ENCODE measurements at regions not wholly inside any gene's neighbourhood (a gene's known extent, or its start where the extent isn't known, plus 50 kb on each side); places are given as distances from the start of the nearest gene placed in this dataset.

DNA sequence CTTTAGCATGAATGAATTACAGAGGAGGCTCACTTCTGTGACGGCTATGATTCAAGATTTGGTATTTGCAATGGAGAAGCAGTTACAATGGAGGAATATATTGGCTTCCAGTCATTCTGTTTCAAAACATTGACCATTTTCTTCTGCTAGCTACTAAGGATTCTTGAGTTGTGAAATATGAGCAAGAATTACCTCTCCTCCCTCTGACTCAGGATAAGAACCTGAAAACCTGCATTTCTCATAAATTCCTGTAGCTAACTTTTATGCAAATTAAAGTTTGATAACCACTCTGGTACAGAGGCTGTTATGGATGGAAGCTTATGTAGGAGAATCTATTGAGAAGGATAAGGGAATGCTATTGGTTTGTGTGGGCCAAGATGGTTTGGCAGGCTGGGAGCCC lies 84.1 kb upstream of the MYRIP start (continued):
- TF ChIP-seq, protein P1, sequence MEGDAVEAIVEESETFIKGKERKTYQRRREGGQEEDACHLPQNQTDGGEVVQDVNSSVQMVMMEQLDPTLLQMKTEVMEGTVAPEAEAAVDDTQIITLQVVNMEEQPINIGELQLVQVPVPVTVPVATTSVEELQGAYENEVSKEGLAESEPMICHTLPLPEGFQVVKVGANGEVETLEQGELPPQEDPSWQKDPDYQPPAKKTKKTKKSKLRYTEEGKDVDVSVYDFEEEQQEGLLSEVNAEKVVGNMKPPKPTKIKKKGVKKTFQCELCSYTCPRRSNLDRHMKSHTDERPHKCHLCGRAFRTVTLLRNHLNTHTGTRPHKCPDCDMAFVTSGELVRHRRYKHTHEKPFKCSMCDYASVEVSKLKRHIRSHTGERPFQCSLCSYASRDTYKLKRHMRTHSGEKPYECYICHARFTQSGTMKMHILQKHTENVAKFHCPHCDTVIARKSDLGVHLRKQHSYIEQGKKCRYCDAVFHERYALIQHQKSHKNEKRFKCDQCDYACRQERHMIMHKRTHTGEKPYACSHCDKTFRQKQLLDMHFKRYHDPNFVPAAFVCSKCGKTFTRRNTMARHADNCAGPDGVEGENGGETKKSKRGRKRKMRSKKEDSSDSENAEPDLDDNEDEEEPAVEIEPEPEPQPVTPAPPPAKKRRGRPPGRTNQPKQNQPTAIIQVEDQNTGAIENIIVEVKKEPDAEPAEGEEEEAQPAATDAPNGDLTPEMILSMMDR (IDR thresholded peaks at IDR 0.05 in 2 of 3, conservative IDR thresholded peaks at IDR 0.05 in 1 of 3; ENCODE audit: borderline replicate concordance in 1 of 3, insufficient read depth in 1 of 3, low read depth in 2 of 3, low read length in 2 of 3) = no peak
- TF ChIP-seq, protein P2, sequence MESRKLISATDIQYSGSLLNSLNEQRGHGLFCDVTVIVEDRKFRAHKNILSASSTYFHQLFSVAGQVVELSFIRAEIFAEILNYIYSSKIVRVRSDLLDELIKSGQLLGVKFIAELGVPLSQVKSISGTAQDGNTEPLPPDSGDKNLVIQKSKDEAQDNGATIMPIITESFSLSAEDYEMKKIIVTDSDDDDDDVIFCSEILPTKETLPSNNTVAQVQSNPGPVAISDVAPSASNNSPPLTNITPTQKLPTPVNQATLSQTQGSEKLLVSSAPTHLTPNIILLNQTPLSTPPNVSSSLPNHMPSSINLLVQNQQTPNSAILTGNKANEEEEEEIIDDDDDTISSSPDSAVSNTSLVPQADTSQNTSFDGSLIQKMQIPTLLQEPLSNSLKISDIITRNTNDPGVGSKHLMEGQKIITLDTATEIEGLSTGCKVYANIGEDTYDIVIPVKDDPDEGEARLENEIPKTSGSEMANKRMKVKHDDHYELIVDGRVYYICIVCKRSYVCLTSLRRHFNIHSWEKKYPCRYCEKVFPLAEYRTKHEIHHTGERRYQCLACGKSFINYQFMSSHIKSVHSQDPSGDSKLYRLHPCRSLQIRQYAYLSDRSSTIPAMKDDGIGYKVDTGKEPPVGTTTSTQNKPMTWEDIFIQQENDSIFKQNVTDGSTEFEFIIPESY (IDR thresholded peaks at IDR 0.05; ENCODE audit: extremely low read depth, insufficient replicate concordance, low read length) = no peak
- TF ChIP-seq EGR1 (IDR thresholded peaks at IDR 0.05; ENCODE audit: low read depth) (no peak), JUND (IDR thresholded peaks at IDR 0.05) (no peak), ELF1 (IDR thresholded peaks at IDR 0.05; ENCODE audit: borderline replicate concordance, low read depth) (no peak), FOSL1 (IDR thresholded peaks at IDR 0.05; ENCODE audit: low read depth) (no peak)

- no peaks in the 10 kb centered on the region for H4K20me1 ChIP-seq (ENCODE audit: insufficient read depth)
- intact Hi-C loops (cut with micrococcal nuclease) = no loop called here
- H3K9me2 ChIP-seq (ENCODE audit: insufficient read depth) = no peaks in the 10 kb centered on the region
- ATAC-seq (no peak), DNase-seq (ENCODE audit: low read depth, low spot score) (no peak)
- H3K27ac ChIP-seq (ENCODE audit: low read depth, low read length) = no peak overlapping the region
- no peaks in the 10 kb centered on the region for H3K79me2 ChIP-seq (ENCODE audit: insufficient read depth, low read length)
- ChIA-PET RAD21 (ENCODE audit: low non-redundant PET in 1 of 2, low total read pairs in 2 of 2, uncharacterized antibody in 2 of 2, unreplicated experiment in 2 of 2) (no interaction called here), CTCF (interaction anchor here (0.8 to 1.0 kb wide), 3 partner anchors 90 to 229 kb away, joined by 3 read pairs; no protein-coding TSS in a partner anchor), POLR2A (no interaction called here)
- no peak overlapping the region for H3K9ac ChIP-seq (ENCODE audit: low read length)
- BruUV-seq (replicated peaks) = no TSS peak
- no peaks in the 10 kb centered on the region for H3K4me1 ChIP-seq (ENCODE audit: control insufficient read depth in 1 of 2, insufficient read depth in 2 of 2, low read length in 2 of 2)
- TF ChIP-seq CEBPB (IDR thresholded peaks at IDR 0.05; ENCODE audit: low read depth) (no peak), RAD21 (IDR thresholded peaks at IDR 0.05; ENCODE audit: low read depth) (peak; percentile 45)
- TF ChIP-seq, protein P1 (IDR thresholded peaks at IDR 0.05 in 2 of 3, conservative IDR thresholded peaks at IDR 0.05 in 1 of 3; ENCODE audit: borderline replicate concordance in 1 of 3, insufficient read depth in 1 of 3, low read depth in 2 of 3, low read length in 2 of 3) = peak in 1 of 3 experiments; percentile 25; a peak in 1 of 6 replicates
- no peak overlapping the region for H3K4me3 ChIP-seq (replicated peaks in 1 of 2; ENCODE audit: low read depth in 1 of 2, low read length in 2 of 2)
- no peaks in the 10 kb centered on the region; the same call in 1 of the 2 replicates for H3K27me3 ChIP-seq (ENCODE audit: insufficient read depth, low read length)
- no peak overlapping the region for H2AFZ ChIP-seq (ENCODE audit: low read depth, low read length, poor library complexity, severe bottlenecking)
- H3K9me3 ChIP-seq (ENCODE audit: control insufficient read depth in 1 of 2, insufficient read depth in 1 of 2, low read depth in 1 of 2, low read length in 2 of 2) = no peaks in the 10 kb centered on the region
- no peak overlapping the region for H3K4me2 ChIP-seq (ENCODE audit: low read length)
- H3K36me3 ChIP-seq (ENCODE audit: control insufficient read depth in 1 of 2, insufficient read depth in 2 of 2, low read length in 2 of 2) = no peaks in the 10 kb centered on the region
Observed at GRCh38 chr3:39727415-39727814, 82.0 kb upstream of the MYRIP start.

Measured in HCT116 (cell line).